ENCODE measurements at regions not wholly inside any gene's neighbourhood (a gene's known extent, or its start where the extent isn't known, plus 50 kb on each side); places are given as distances from the start of the nearest gene placed in this dataset.
A peak's percentile ranks its signal among the peaks of the same experiment; 100 is the strongest.

DNA sequence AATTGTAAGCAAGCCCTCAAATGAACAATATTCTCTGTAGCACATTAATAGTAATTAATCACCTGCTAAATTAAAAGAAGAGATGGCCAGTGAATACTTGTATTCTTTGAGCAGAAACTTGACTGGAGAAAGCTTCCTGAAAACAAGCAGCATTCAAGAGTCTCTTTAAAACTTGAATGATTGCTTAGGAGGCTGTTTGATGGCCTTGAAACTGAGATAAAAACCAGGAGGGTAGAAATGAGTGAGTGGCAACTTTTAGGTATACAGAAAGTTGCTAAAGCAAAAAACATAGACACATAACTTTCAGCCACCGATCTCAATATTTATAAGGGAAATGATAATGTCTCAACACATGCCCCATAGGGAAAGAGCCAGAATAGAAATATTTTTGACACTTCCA, 234.8 kb upstream of the FMN2 start:
- H3K27me3 ChIP-seq (ENCODE audit: insufficient read depth, low read depth) = no peaks in the 10 kb centered on the region
- intact Hi-C loops (cut with micrococcal nuclease; ENCODE audit: unreplicated experiment) = no loop called here
- POLR2A ChIA-PET (ENCODE audit: unreplicated experiment) = no interaction called here
- no TSS peak for BruUV-seq (replicated peaks)
- no peaks in the 10 kb centered on the region for H4K20me1 ChIP-seq (ENCODE audit: insufficient read depth)
- H2AFZ ChIP-seq = no peak overlapping the region
- no peak overlapping the region for H3K4me3 ChIP-seq
- H3F3A ChIP-seq (ENCODE audit: insufficient read depth, low read depth) = peaks cover 12% of the 10 kb centered on the region
- DNase-seq = no peak
- H3K4me2 ChIP-seq = no peak overlapping the region
- CTCF ChIA-PET = no interaction called here
- no peaks in the 10 kb centered on the region for H3K36me3 ChIP-seq (ENCODE audit: low read depth)
- peaks cover 34% of the 10 kb centered on the region for H3K4me1 ChIP-seq (replicated peaks; ENCODE audit: insufficient read depth)
- H3K9me3 ChIP-seq (ENCODE audit: insufficient read depth, low read depth) = peaks cover 5% of the 10 kb centered on the region; the same call in 1 of the 2 replicates
- TF ChIP-seq EZH2 (IDR thresholded peaks at IDR 0.05; ENCODE audit: low read depth) (no peak), CTCF (conservative IDR thresholded peaks at IDR 0.05) (no peak)
- no peaks in the 10 kb centered on the region for H3K9me2 ChIP-seq (ENCODE audit: insufficient read depth)
- 0 out of 2 replicates have a peak overlapping the region, but pooled peaks have one; percentile 75 for H3K27ac ChIP-seq
- H3K79me2 ChIP-seq (ENCODE audit: low read depth) = no peaks in the 10 kb centered on the region

DNA sequence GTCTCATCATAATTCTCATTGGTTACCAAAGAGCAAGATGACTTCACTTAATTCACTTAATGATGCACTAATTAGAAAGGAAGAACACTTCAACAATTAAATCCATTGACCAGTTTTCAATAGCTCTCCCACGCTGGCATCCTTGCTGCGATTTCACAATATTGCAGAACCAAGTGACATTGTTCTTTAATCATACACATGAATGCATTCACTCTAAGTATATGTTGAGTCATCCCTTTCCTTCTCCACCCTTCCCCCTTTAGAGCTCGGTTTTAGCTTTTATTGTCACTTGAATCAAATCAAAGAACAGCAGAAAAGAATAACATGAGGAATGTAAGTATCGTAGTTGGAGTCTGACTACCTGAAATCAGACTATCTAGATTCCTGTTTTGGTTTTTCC, 233.6 kb upstream of the FMN2 start:
- peak; percentile 43 to 86 for DNase-seq
- Histone ChIP-seq H3K9me2 (ENCODE audit: insufficient read depth) (no peaks in the 10 kb centered on the region), H3K79me2 (ENCODE audit: low read depth) (no peaks in the 10 kb centered on the region), H2AFZ (0 out of 2 replicates have a peak overlapping the region, but pooled peaks have one; percentile 42), H3K27ac (peak overlapping the region; percentile 75), H3K4me3 (peak overlapping the region; percentile 4; the same call in 1 of the 2 replicates), H4K20me1 (ENCODE audit: insufficient read depth) (no peaks in the 10 kb centered on the region), H3K27me3 (ENCODE audit: insufficient read depth, low read depth) (no peaks in the 10 kb centered on the region), H3F3A (ENCODE audit: insufficient read depth, low read depth) (peaks cover 12% of the 10 kb centered on the region), H3K9me3 (ENCODE audit: insufficient read depth, low read depth) (peaks cover 5% of the 10 kb centered on the region; the same call in 1 of the 2 replicates), H3K36me3 (ENCODE audit: low read depth) (no peaks in the 10 kb centered on the region), H3K4me2 (peak overlapping the region; percentile 49), H3K4me1 (replicated peaks; ENCODE audit: insufficient read depth) (peaks cover 34% of the 10 kb centered on the region)
- TF ChIP-seq EZH2 (IDR thresholded peaks at IDR 0.05; ENCODE audit: low read depth) (no peak), CTCF (conservative IDR thresholded peaks at IDR 0.05) (no peak)
- POLR2A ChIA-PET (ENCODE audit: unreplicated experiment) = interaction anchor here (0.6 kb wide), 1 partner anchor 42 kb away, joined by 4 read pairs; no protein-coding TSS in a partner anchor
- intact Hi-C loops (cut with micrococcal nuclease; ENCODE audit: unreplicated experiment) = loop anchor here (1.0 kb wide), 1 partner anchor 44 kb away; no protein-coding TSS in a partner anchor
- CTCF ChIA-PET = interaction anchor here (1.2 kb wide), 1 partner anchor 42 kb away, joined by 9 read pairs; no protein-coding TSS in a partner anchor
- no TSS peak for BruUV-seq (replicated peaks)

GRCh38 chr1:239858529-239858928, 233.2 kb upstream of the FMN2 start:
- Histone ChIP-seq H3K27me3 (ENCODE audit: insufficient read depth, low read depth) (no peaks in the 10 kb centered on the region), H3K4me2 (peak overlapping the region; percentile 49), H2AFZ (0 out of 2 replicates have a peak overlapping the region, but pooled peaks have one; percentile 42), H3K9me2 (ENCODE audit: insufficient read depth) (no peaks in the 10 kb centered on the region), H3K4me1 (replicated peaks; ENCODE audit: insufficient read depth) (peaks cover 34% of the 10 kb centered on the region), H3K27ac (peak overlapping the region; percentile 75), H3F3A (ENCODE audit: insufficient read depth, low read depth) (peaks cover 12% of the 10 kb centered on the region), H3K79me2 (ENCODE audit: low read depth) (no peaks in the 10 kb centered on the region), H4K20me1 (ENCODE audit: insufficient read depth) (no peaks in the 10 kb centered on the region), H3K36me3 (ENCODE audit: low read depth) (no peaks in the 10 kb centered on the region), H3K4me3 (peak overlapping the region; percentile 4; the same call in 1 of the 2 replicates), H3K9me3 (ENCODE audit: insufficient read depth, low read depth) (peaks cover 5% of the 10 kb centered on the region; the same call in 1 of the 2 replicates)
- intact Hi-C loops (cut with micrococcal nuclease; ENCODE audit: unreplicated experiment) = loop anchor here (1.0 kb wide), 1 partner anchor 44 kb away; no protein-coding TSS in a partner anchor
- TF ChIP-seq EZH2 (IDR thresholded peaks at IDR 0.05; ENCODE audit: low read depth) (no peak), CTCF (conservative IDR thresholded peaks at IDR 0.05) (no peak)
- TSS peak; percentile 34 for BruUV-seq (replicated peaks)
- POLR2A ChIA-PET (ENCODE audit: unreplicated experiment) = interaction anchor here (0.6 kb wide), 1 partner anchor 43 kb away, joined by 4 read pairs; no protein-coding TSS in a partner anchor
- peak in 1 of 2 experiments; percentile 6 for DNase-seq
- CTCF ChIA-PET = interaction anchor here (1.2 kb wide), 1 partner anchor 42 kb away, joined by 9 read pairs; no protein-coding TSS in a partner anchor

All from PC-9 (cell line).